Fibroblast of villous mesenchyme (primary cell): ENCODE measurements at regions not wholly inside any gene's neighbourhood (a gene's known extent, or its start where the extent isn't known, plus 50 kb on each side); places are given as distances from the start of the nearest gene placed in this dataset.

Experiments
- DNase-seq: peaks from one replicate; pipeline ENCODE4 v3.0.0-alpha.2; 2010; ENCODE audit warnings: low read depth
- H3K4me3 ChIP-seq: 2 replicates; pipeline ENCODE4 v1.5.1; 2011; ENCODE audit warnings: low read depth, mild to moderate bottlenecking, low read length
- TF ChIP-seq, protein P1 (sequence below): IDR thresholded peaks from 2 replicates; pipeline ENCODE4 v1.5.1; 2012; ENCODE audit warnings: low read depth, mild to moderate bottlenecking, low read length; ENCODE audit not compliant: insufficient read depth

DNA sequence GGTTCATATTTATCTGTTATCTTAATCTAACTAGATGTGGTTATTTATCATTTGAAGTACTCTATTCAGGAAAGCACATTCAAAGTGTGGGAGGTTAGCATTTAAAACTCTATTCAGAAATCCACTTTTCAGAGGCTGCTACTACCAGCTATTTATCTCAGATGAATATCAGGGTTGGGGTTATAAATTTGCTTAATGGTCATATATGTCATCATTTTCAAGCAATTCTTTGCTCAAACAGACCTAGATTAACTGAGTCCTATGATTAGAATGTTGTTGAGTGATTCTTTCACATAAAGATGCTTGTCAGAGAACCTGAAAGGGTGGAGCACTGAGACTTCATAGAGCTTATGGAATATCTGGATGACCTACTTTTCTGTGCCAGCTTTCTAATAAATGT lies 436.9 kb upstream of the TGFBR2 start:
- no peak overlapping the region for H3K4me3 ChIP-seq
- TF ChIP-seq, protein P1, sequence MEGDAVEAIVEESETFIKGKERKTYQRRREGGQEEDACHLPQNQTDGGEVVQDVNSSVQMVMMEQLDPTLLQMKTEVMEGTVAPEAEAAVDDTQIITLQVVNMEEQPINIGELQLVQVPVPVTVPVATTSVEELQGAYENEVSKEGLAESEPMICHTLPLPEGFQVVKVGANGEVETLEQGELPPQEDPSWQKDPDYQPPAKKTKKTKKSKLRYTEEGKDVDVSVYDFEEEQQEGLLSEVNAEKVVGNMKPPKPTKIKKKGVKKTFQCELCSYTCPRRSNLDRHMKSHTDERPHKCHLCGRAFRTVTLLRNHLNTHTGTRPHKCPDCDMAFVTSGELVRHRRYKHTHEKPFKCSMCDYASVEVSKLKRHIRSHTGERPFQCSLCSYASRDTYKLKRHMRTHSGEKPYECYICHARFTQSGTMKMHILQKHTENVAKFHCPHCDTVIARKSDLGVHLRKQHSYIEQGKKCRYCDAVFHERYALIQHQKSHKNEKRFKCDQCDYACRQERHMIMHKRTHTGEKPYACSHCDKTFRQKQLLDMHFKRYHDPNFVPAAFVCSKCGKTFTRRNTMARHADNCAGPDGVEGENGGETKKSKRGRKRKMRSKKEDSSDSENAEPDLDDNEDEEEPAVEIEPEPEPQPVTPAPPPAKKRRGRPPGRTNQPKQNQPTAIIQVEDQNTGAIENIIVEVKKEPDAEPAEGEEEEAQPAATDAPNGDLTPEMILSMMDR, result no peak

DNA sequence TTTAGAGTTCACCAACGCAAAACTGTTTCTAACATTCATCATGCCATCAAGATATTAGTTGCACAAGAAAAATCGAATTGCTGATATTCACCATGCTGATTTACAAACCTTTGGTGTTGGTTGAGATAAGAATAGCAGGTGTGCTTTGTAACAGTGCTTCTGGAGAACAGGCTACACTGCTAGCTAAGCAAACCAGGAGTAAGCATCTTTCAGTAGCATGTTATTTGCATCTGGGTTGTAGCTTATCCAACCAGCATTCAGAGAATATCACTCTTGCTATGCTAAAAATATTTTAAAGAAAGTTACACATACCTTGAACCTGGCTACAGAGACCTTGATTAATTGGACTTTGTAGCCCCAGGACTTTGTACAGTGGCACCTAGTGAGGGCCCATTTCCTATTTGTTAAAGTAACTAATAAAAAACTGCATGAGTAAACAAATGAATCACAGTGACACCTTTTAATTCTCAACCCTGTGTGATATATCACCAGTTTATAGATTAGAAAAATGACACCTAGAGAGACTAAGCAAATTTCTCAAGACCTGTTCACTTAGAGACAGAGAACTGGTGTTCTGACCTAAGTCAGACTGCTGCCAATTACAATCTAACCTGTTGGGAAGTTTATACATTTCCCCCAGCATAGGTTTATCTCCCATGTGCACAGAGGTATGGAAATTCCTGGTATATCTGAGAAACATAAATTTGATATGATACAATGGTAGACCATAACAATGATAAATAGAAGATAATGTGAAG lies 435.5 kb upstream of the TGFBR2 start:
- TF ChIP-seq, protein P1, result no peak
- DNase-seq, result no peak
- no peak overlapping the region for H3K4me3 ChIP-seq

More for the DNA sequence above, 436.9 kb upstream of the TGFBR2 start:
- no peak for DNase-seq

DNA sequence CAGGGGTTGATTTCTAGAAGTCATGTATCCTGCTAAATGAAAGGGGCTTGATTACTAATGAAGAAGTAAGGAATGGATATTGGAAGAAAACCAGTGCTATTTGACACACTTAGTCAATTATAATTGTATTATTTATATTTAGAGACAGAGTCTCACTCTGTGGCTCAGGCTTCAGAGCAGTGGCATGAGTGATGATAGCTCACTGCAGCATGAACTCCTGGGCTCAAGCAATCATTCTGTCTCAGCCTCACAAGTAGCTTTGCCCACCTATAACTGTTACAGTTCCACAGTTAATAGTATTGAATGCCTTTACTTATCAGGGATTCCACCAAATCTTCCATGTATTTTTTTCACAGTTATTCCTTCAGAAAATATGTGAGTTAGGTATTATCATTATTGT lies 432.0 kb upstream of the TGFBR2 start:
- H3K4me3 ChIP-seq, result no peak overlapping the region
- no peak for DNase-seq
- TF ChIP-seq, protein P1, result no peak

DNA sequence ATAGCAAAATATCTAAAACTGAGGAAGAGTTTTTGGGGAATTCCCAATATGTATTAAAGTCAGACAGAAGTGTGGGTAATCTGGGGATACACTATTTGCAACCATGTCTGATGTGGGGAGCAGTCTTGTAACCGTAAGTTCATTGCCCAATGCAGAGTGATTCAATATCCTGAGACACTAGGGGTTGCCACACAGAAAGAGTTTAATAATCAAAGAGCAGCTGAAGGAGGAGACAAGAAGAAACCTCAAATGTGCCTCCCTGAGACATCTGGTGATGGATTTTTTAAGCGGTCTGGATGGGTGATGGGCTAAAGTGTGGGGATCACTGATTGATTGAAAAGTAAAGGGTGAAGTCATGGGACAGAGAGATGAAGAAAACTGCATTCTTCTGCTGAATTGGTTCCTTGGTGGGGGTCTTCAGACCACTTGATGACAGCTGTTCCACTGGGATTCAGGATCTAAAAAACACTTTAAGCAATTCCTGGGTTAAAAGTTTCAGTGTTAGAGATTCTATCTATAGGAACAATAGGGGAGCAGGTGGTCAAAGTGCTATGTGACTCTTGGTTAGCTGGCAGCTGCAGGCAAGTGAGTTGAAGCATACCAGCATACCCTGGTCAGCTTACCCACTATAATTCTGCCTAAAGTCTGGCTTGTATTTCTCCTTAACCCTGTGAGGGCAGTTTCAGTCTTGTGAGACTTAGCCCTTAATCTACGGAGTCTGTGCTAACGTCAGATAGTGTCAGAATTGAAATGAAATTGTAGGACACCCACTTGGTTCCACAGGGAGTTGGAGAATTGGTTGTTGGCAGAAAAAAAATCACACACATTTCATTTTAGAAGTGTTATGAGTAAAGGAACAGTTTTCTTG lies 425.9 kb upstream of the TGFBR2 start:
- no peak overlapping the region for H3K4me3 ChIP-seq
- TF ChIP-seq, protein P1, result no peak
- DNase-seq, result peak; percentile 38

DNA sequence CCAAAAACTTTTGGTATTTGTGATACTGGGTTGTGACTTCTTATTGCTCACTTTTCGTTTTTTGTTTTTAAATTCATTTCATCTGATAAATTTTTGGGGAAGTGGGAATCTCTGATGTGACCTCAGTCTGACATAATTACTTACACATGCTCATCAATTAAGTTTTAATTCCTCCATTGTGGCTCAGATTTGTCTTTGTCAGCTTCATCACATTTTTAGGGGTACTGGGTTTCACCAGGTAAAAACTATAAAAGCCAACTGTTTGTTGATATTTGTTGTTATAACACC lies 425.3 kb upstream of the TGFBR2 start:
- H3K4me3 ChIP-seq, result no peak overlapping the region
- no peak for DNase-seq
- TF ChIP-seq, protein P1, result no peak

DNA sequence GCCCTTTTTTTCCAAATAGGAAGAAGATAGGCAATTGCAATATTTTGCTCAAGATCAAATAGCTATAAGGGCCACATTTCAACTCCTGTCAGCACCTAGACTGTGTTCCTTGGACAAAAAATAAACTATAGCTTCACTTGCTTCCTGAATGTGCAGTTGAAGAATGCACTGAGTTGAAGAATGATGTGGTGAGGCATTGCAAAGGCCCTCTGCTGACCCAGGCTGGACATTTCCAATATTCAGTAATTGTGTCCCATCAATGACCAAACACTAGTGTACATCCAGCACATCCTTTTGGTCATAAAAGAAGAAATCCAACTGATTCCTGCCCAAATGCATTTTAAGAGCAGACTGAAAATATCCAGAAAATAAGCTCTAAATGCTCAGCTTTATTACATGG lies 424.8 kb upstream of the TGFBR2 start:
- DNase-seq, result no peak
- no peak overlapping the region for H3K4me3 ChIP-seq
- TF ChIP-seq, protein P1, result no peak
